ENCODE measurements at regions not wholly inside any gene's neighbourhood (a gene's known extent, or its start where the extent isn't known, plus 50 kb on each side); places are given as distances from the start of the nearest gene placed in this dataset.

DNA sequence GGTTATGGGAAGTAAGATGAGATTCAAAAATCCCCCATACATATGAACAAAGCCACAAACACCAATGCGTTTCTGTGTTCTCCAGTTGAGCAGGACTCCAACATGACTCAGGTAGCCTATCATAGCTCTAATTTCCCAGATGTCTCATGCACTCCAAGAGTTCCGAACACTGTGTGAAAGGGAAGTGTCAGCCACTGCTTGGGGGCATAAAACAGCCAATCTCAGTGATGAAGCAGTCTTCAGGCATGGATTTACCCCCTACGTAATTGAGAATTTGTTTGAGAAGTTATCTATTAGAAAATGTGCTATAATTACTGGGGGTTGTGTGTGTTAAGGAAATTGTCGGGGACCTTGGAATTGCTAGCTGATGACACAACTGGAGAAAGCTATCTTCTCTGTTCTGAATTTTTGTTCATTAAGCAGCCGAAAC, 153.9 kb upstream of the AVPR1A start:
- TF ChIP-seq PML (IDR thresholded peaks at IDR 0.05; ENCODE audit: low read length) (no peak), EZH2 (IDR thresholded peaks at IDR 0.05; ENCODE audit: borderline replicate concordance, control insufficient read depth, low read depth, low read length) (no peak), SUPT20H (IDR thresholded peaks at IDR 0.05; ENCODE audit: borderline replicate concordance, control insufficient read depth, low read depth, low read length) (no peak)

Data from GM12878 (cell line).